ENCODE measurements at regions not wholly inside any gene's neighbourhood (a gene's known extent, or its start where the extent isn't known, plus 50 kb on each side); places are given as distances from the start of the nearest gene placed in this dataset.

GRCh38 chrX:42378857-42379256 is 399.1 kb downstream of the PPP1R2C start:
- H3K36me3 ChIP-seq (ENCODE audit: control insufficient read depth in 2 of 2, insufficient read depth in 1 of 2, low read length in 2 of 2) = no peaks in the 10 kb centered on the region
- POLR2A ChIA-PET = no interaction called here
- H3K9me3 ChIP-seq (ENCODE audit: control insufficient read depth, insufficient read depth, low read depth, low read length) = no peaks in the 10 kb centered on the region
- H3K27ac ChIP-seq (ENCODE audit: extremely low read depth, low read depth, low read length) = no peak overlapping the region
- H3K4me3 ChIP-seq (ENCODE audit: low read depth, low read length) = no peak overlapping the region
- TF ChIP-seq ZNF214 (tag by site-specific recombination; IDR thresholded peaks at IDR 0.05; ENCODE audit: borderline replicate concordance) = no peak
- TF ChIP-seq EGR2 (tag by site-specific recombination; IDR thresholded peaks at IDR 0.05; ENCODE audit: low read depth) = no peak
- TF ChIP-seq ZNF112 (tag by site-specific recombination; IDR thresholded peaks at IDR 0.05) = no peak
- TF ChIP-seq ZNF16 (tag by site-specific recombination; IDR thresholded peaks at IDR 0.05; ENCODE audit: low read depth) = no peak
- no peak for TF ChIP-seq SALL2 (tag by site-specific recombination; IDR thresholded peaks at IDR 0.05; ENCODE audit: borderline replicate concordance)
- TF ChIP-seq ELK4 (IDR thresholded peaks at IDR 0.05; ENCODE audit: borderline replicate concordance, low read depth, low read length) = no peak
- TF ChIP-seq TRIM28 (IDR thresholded peaks at IDR 0.05; ENCODE audit: borderline replicate concordance, low read length) = no peak
- no peak for TF ChIP-seq ZBTB11 (tag by site-specific recombination; conservative IDR thresholded peaks at IDR 0.05; ENCODE audit: low read depth)
- TF ChIP-seq ZSCAN30 (tag by site-specific recombination; IDR thresholded peaks at IDR 0.05) = no peak
- TF ChIP-seq ZNF433 (tag by site-specific recombination; IDR thresholded peaks at IDR 0.05; ENCODE audit: low read depth) = no peak
- no peak for TF ChIP-seq BCL6B (tag by site-specific recombination; IDR thresholded peaks at IDR 0.05)
- no peak for TF ChIP-seq ZNF621 (tag by site-specific recombination; IDR thresholded peaks at IDR 0.05)
- TF ChIP-seq PRDM6 (tag by site-specific recombination; IDR thresholded peaks at IDR 0.05) = no peak
- no peak for TF ChIP-seq ZNF664 (tag by site-specific recombination; IDR thresholded peaks at IDR 0.05)
- no peak for TF ChIP-seq ZNF426 (tag by site-specific recombination; IDR thresholded peaks at IDR 0.05)
- no peak for TF ChIP-seq GLIS1 (tag by site-specific recombination; IDR thresholded peaks at IDR 0.05)
- no peak for TF ChIP-seq ZNF148 (tag by site-specific recombination; IDR thresholded peaks at IDR 0.05; ENCODE audit: borderline replicate concordance)
- TF ChIP-seq ZNF292 (tag by site-specific recombination; IDR thresholded peaks at IDR 0.05; ENCODE audit: borderline replicate concordance, low read depth) = no peak
- TF ChIP-seq ZNF311 (tag by site-specific recombination; IDR thresholded peaks at IDR 0.05; ENCODE audit: borderline replicate concordance) = no peak
- TF ChIP-seq ZFP37 (tag by site-specific recombination; IDR thresholded peaks at IDR 0.05) = no peak
- H3K4me1 ChIP-seq (ENCODE audit: control insufficient read depth, insufficient read depth, low read length) = no peaks in the 10 kb centered on the region
- CTCF ChIA-PET = no interaction called here

Data from HEK293 (cell line).